NT2/D1 (cell line): ENCODE measurements at regions not wholly inside any gene's neighbourhood (a gene's known extent, or its start where the extent isn't known, plus 50 kb on each side); places are given as distances from the start of the nearest gene placed in this dataset.

ENCODE experiments used
- SUZ12 ChIP-seq: IDR thresholded peaks from 2 replicates; pipeline ENCODE4 v1.6.1; 2011; ENCODE audit not compliant: insufficient read length, insufficient read depth; ENCODE audit errors: extremely low read depth
- YY1 ChIP-seq: IDR thresholded peaks from 2 replicates; pipeline ENCODE4 v1.6.1; 2011; ENCODE audit not compliant: insufficient read length, insufficient read depth
- ZNF274 ChIP-seq: IDR thresholded peaks from 2 replicates; pipeline ENCODE4 v1.6.1; 2011; ENCODE audit warnings: mild to moderate bottlenecking, low read depth, low read length

DNA sequence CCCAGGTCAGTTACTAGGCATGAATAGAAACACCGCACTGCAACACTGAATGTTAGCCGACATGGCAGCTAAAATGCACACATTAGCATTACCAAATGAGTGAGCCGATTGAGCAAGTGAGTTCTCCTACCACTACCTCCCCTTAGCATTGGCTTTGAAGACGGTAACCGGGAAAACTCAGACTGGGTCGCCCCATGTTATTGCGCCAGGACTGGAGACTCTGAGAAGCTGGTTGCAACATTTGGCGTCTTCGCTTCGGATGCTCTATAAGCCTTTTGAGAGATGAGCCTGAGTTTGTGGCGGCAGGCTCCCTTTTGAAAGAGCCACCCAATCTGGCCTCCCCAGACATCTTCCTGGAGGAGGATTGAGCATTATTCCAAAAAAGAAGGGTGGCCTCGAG lies 68.5 kb upstream of the POMP start:
- no peak for TF ChIP-seq YY1
- TF ChIP-seq SUZ12: no peak
- TF ChIP-seq ZNF274: no peak
